ENCODE measurements at regions not wholly inside any gene's neighbourhood (a gene's known extent, or its start where the extent isn't known, plus 50 kb on each side); places are given as distances from the start of the nearest gene placed in this dataset.

GRCh38 chr16:79970551-79971236 is 370.2 kb upstream of the MAF start:
- TF ChIP-seq PATZ1 (CRISPR knock-in tag; IDR thresholded peaks at IDR 0.05; ENCODE audit: borderline replicate concordance) (no peak), CSDC2 (CRISPR knock-in tag; IDR thresholded peaks at IDR 0.05) (no peak), ZC3H10 (CRISPR knock-in tag; IDR thresholded peaks at IDR 0.05) (no peak), ARNTL (CRISPR knock-in tag; IDR thresholded peaks at IDR 0.05; ENCODE audit: borderline replicate concordance, low read depth) (no peak)
